Right cardiac atrium (tissue), 5 donors: ENCODE measurements at regions not wholly inside any gene's neighbourhood (a gene's known extent, or its start where the extent isn't known, plus 50 kb on each side); places are given as distances from the start of the nearest gene placed in this dataset.
A peak's percentile ranks its signal among the peaks of the same experiment; 100 is the strongest.
"Not testable (repeated sequence)": the region's sequence is repeated elsewhere in the genome, so short reads cannot be mapped to it uniquely, and the experiment has no call there.

Experiments used
- ATAC-seq, 2 donors: fragments of 200-7000 bp; cut with Tn5 transposase; one replicate each; pipeline versions ENCODE4 v1.8.0 to v1.9.1; 2020; ENCODE audit warnings: moderate library complexity in 2 of 2, mild to moderate bottlenecking in 1 of 2
- DNase-seq, 3 donors: peaks; one replicate each; pipeline ENCODE4 v3.0.0-alpha.2; 2020
- H3K27ac ChIP-seq: one replicate; pipeline ENCODE4 v1.5.1; 2013; ENCODE audit warnings: mild to moderate bottlenecking, low read length, control low read depth, moderate library complexity
- H3K27me3 ChIP-seq: one replicate; pipeline ENCODE4 v1.6.1; 2013; ENCODE audit not compliant: control insufficient read depth, insufficient read depth
- H3K4me1 ChIP-seq: one replicate; pipeline ENCODE4 v1.6.1; 2013; ENCODE audit warnings: low read length; ENCODE audit not compliant: control insufficient read depth, insufficient read depth
- H3K4me3 ChIP-seq: one replicate; pipeline ENCODE4 v1.5.1; 2013; ENCODE audit warnings: low read length, control low read depth
- H3K9me3 ChIP-seq: one replicate; pipeline ENCODE4 v1.6.1; 2013; ENCODE audit warnings: low read length; ENCODE audit not compliant: control insufficient read depth
- WGBS: extraction: QIAGEN DNeasy Blood & Tissue Kit; methylation state at CpG from one replicate; pipeline ENCODE4 v1.1.7; 2013; 5-methylcytosine and 5-hydroxymethylcytosine counted together
- intact Hi-C, 4 donors: fragments of 100-400 bp; cut with DNase I; formaldehyde crosslinking; loops; one replicate each; pipeline versions ENCODE4 v1.11.0 to v1.14.0; 2022 to 2023
- donor health status: healthy with polysubstance abuse.
- donor health status: DM: no; HTN: yes; CAD: no.
- donor health status: DM: no; HTN: no; CAD: no.
- donor health status: DM: no; HTN: yes; CAD: no; lungs with severe emphysema.
- donor health status: DM: yes; HTN: yes; CAD: no.

DNA sequence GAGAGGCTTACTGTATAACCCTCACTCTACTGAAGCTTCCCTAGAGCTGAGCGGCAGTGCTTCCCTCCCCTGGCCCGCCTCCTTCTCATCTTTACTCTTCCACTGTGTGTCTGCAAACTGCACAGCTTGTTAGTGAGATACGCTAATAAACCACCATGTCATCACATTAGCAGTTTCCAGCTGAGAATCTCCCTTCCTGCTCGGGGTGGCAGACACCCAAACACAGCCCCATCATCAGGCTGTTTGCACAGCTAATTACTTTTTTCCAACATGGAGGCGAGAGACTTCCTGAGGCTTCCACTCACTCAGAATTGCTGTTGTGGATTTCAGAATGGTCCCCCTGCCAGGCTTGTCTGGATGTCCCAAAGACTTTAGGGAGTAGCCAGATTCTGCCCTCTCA is 444.9 kb upstream of the SULF2 start:
- Histone ChIP-seq H3K27ac (no peak overlapping the region), H3K9me3 (peaks cover 6% of the 10 kb centered on the region), H3K4me3 (no peak overlapping the region), H3K4me1 (no peaks in the 10 kb centered on the region), H3K27me3 (no peaks in the 10 kb centered on the region)
- intact Hi-C loops: no loop called here
- DNase-seq: no peak
- ATAC-seq: no peak
- WGBS: 70% methylated on average over 5 of the region's 5 CpGs

DNA sequence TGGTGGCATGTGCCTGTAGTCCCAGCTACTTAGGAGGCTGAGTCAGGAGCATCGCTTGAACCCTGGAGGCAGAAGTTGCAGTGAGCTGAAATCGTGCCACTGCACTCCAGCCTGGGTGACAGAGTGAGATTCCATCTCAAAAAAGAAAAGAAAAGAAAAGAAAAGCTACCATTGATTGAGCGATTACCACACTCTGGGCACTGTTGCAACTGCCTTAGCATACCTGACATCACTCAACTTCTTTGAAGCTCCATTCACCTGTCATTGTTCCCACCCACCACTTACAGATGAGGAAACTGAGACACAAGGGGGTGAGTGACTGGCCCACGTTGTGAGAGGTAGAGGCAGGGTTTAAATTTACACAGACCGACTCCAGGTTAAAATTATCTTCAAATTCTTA is 442.1 kb upstream of the SULF2 start:
- H3K4me3 ChIP-seq: no peak overlapping the region
- no peaks in the 10 kb centered on the region for H3K4me1 ChIP-seq
- WGBS: 84% methylated on average over 5 of the region's 5 CpGs
- no peak for DNase-seq
- intact Hi-C loops: no loop called here
- ATAC-seq: no peak
- no peak overlapping the region for H3K27ac ChIP-seq
- peaks cover 6% of the 10 kb centered on the region for H3K9me3 ChIP-seq
- no peaks in the 10 kb centered on the region for H3K27me3 ChIP-seq

DNA sequence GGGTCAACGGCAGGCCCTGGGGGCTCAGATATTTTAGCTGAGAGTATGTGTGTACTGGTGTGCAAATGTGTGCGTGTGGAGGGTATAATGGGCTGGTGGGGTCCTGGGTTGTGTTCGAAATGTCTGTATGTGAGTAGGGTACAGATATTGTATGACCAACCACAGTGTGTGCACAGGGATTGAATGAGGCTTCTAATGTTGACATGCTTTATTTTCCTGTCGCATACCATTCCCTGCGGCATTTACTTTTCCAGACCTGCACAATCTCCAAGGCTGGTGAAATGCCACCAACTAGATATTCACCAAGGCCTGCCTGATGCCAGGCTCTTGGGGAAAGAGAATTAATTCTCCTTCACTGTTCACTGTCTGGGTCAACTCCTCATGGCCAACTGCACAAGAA is 441.4 kb upstream of the SULF2 start:
- intact Hi-C loops: no loop called here

DNA sequence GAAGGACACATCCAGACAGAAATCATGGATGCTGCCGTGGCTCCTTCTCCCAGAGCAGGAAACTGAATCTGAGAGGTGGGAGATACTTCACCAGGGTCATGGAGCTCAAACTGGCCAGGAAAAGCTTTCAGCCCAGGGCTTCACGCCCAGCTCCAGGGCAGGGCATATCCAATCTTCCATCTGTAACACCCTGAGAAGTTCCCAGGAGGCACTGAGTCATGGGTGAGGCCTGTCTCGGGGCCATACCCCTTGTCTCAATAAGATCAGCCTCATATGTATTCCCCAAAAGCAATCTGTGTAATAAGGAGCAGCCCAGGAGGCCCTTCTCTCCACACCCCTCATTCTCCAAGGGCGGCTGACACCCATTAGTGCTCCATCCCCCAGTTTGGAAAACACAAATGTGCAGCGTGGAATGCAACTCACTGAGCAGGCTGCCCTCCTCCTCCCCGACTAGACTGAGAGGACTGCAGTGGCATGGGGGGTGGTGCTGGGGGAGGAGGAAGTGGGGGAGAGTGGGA is 439.3 kb upstream of the SULF2 start:
- ATAC-seq (no peak), DNase-seq (no peak)
- Histone ChIP-seq H3K9me3 (no peaks in the 10 kb centered on the region), H3K4me1 (no peaks in the 10 kb centered on the region), H3K4me3 (no peak overlapping the region), H3K27ac (no peak overlapping the region), H3K27me3 (no peaks in the 10 kb centered on the region)
- WGBS: 72% methylated on average over 6 of the region's 6 CpGs
- intact Hi-C loops: no loop called here

More for the DNA sequence above, 441.4 kb upstream of the SULF2 start:
- no peak for DNase-seq
- Histone ChIP-seq H3K9me3 (peaks cover 6% of the 10 kb centered on the region), H3K27ac (no peak overlapping the region), H3K27me3 (no peaks in the 10 kb centered on the region), H3K4me1 (no peaks in the 10 kb centered on the region), H3K4me3 (no peak overlapping the region)
- WGBS: 97% methylated on average over 5 of the region's 5 CpGs
- no peak for ATAC-seq

DNA sequence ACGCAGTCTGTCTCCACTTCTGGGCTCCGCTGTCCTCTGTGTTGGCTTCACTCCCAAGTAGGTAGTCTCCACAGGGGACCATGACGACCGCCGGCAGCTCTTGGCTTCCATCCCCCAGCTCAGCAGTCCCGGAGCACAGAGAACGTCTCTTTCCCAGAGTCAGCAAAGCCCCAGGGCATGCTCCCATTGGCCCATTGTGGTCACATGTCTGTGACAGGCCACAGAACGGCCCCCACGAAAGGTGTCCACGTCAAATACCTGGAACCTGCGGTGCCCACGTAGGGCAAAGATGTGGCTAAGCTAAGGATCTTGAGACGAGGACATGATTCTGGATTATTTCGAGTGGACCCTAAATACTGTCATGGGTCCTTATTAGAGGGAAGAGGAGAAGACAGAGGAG is 438.4 kb upstream of the SULF2 start:
- no peak overlapping the region for H3K27ac ChIP-seq
- DNase-seq (peak in 1 of 3 donors; percentile 2), ATAC-seq (no peak)
- intact Hi-C loops: no loop called here
- 77% methylated on average over 14 of the region's 14 CpGs for WGBS
- no peaks in the 10 kb centered on the region for H3K9me3 ChIP-seq
- no peak overlapping the region for H3K4me3 ChIP-seq
- no peaks in the 10 kb centered on the region for H3K4me1 ChIP-seq
- H3K27me3 ChIP-seq: no peaks in the 10 kb centered on the region

DNA sequence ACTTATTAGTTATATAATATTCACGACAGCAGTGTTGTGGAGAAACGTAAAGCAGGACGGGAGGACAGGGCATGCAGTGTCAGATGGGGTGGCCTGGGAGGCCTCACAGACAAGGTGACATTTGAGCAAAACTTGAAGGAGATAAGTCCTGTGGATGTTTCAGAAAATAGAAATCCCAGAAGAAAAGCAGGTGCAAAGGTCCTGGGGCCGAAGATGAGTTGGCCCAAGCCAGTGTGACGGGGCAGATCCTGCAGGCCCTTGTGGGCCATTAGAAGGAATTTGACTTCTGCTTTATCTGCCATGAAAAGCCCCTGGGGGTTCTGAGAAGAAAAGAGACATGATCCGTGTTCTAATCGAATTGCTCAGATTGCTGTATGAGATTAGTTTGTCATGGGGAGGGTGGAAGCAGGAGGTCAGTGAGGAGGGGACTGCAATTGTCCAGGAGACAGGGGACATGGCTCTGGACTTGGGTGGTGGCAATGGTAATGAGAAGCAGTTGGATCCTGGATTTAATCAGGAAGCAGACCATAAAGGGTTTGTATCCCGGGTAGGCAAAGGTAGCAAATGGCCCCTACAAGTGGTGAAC is 437.4 kb upstream of the SULF2 start:
- no peak for ATAC-seq
- H3K27me3 ChIP-seq: no peaks in the 10 kb centered on the region
- whole genome bisulfite sequencing: 90% methylated on average over 8 of the region's 8 CpGs
- no peak overlapping the region for H3K4me3 ChIP-seq
- no peaks in the 10 kb centered on the region for H3K4me1 ChIP-seq
- DNase-seq: no peak
- intact Hi-C loops: no loop called here
- H3K9me3 ChIP-seq: no peaks in the 10 kb centered on the region
- no peak overlapping the region for H3K27ac ChIP-seq

DNA sequence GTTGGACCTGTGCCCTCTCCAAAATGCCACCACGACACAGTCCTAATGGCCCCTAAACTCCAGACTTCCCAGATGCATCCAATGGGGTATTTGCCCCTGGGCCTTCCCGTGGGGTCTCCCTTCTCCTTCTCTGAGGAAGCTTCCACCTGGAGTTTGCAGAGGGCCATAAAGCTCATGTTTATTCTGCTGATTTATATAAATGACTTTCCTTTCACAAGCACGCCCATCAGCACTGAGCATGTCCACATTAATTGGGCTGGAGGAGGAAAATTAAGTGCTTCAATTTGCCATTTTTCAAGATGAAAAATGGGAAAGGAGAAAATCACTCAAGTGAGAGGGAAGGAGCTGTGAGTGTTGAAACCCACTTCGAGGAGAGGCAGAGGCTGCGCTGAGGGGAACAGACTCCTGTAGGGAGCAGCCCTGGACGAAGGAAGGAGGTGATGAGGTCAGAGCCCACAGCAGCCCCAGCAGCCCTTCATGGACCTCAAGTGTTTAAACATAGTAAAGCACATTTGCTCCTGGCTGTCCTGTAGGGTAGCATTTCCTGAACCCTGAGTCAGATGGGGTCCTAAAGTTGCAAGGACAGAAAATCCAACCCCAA is 434.9 kb upstream of the SULF2 start:
- no peaks in the 10 kb centered on the region for H3K4me1 ChIP-seq
- no peaks in the 10 kb centered on the region for H3K27me3 ChIP-seq
- no peaks in the 10 kb centered on the region for H3K9me3 ChIP-seq
- 71% methylated on average over 6 of the region's 6 CpGs for WGBS
- DNase-seq (peak in 1 of 3 donors; percentile 5), ATAC-seq (no peak)
- no peak overlapping the region for H3K4me3 ChIP-seq
- intact Hi-C loops: no loop called here
- H3K27ac ChIP-seq: no peak overlapping the region

DNA sequence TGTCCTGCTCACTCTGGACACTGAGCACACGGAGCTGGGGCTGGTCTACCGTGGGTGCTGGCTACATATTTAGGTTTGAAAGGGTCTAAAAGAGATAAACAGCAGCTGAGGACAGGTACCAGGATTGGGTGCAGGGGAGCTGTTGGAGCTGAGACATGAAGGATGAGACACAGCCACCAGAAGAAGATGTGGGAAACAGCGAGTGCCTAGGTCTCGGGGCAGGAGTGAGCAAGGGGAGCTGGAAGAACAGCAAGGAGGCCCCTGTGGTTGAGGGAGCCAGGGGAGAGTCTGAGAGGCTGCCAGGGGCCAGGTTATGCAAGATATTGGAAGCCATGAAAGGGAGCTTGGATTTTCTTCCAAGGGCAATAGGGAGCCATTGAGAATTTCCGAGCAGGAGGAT is 434.0 kb upstream of the SULF2 start:
- Histone ChIP-seq H3K4me1 (no peaks in the 10 kb centered on the region), H3K27ac (no peak overlapping the region), H3K4me3 (no peak overlapping the region), H3K27me3 (no peaks in the 10 kb centered on the region), H3K9me3 (no peaks in the 10 kb centered on the region)
- intact Hi-C loops: no loop called here
- no peak for ATAC-seq
- peak in 1 of 3 donors; percentile 7 for DNase-seq
- 89% methylated on average over 5 of the region's 5 CpGs for WGBS

DNA sequence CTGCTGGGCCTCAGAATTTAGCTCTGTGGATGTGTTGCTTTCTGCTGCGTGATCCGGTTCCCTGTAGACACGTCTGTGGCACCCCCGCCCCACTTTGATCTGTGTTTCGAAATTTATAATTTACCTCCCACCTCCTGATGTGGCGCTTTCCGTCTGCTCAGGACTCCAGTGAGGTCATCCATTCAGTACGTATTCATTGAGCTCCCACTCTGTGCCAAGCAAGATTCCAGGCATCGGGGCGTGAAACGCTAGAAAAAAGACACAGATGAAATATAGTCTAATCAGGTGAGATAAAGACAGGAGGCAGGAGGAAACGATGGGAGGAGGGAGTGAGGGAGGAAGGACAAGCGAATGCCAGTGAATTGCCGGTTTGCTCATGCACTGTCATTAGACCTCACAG is 431.9 kb upstream of the SULF2 start:
- Histone ChIP-seq H3K4me3 (no peak overlapping the region), H3K27ac (no peak overlapping the region), H3K9me3 (no peaks in the 10 kb centered on the region), H3K27me3 (no peaks in the 10 kb centered on the region), H3K4me1 (no peaks in the 10 kb centered on the region)
- no peak for DNase-seq
- intact Hi-C loops: no loop called here
- no peak for ATAC-seq
- 52% methylated on average over 14 of the region's 14 CpGs for WGBS

DNA sequence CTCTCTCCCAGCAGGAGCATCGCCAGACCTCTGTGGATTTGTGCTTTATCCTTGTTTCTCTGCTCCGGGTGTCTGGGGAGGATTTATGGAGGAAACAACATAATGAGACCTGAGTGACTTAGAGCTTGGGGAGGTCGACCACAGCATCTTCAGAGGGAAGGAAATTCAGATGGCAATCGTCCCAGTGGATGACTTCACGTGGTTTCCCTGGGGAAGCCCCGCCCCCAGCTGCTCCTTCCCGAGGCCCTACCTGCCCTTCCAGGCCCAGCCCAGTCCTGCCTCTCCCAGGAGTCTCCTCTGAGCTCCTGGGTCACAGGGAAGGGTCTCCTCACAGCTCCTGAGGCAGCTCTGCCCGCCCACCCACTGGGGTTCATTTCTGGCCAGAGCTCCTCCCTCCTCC is 430.3 kb upstream of the SULF2 start:
- Histone ChIP-seq H3K4me1 (no peaks in the 10 kb centered on the region), H3K4me3 (no peak overlapping the region), H3K27ac (no peak overlapping the region), H3K9me3 (no peaks in the 10 kb centered on the region), H3K27me3 (no peaks in the 10 kb centered on the region)
- no peak for ATAC-seq
- peak in 1 of 3 donors; percentile 18 for DNase-seq
- intact Hi-C loops: no loop called here
- WGBS: 34% methylated on average over 8 of the region's 8 CpGs

DNA sequence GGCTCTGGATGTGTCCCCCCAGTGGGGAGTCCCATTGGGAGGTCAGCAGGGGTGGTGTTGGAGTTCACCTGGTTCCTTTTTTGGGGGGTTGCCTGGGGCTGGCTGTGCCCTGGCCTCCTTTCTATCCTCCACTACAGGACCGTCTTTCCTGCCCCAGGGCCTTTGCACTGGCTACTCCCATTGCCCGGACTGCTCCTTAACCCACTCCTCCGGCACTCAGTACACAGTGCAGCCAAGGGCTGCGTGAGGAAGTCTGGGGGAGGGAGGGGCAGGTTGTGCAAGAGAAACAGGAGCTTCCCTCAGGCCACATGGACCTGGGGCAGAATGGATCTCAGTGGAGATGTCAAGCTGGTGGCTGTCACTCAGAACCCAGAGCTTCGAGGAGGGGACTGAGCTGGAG is 429.3 kb upstream of the SULF2 start:
- intact Hi-C loops: no loop called here
- DNase-seq (no peak), ATAC-seq (no peak)
- H3K27ac ChIP-seq: no peak overlapping the region
- no peak overlapping the region for H3K4me3 ChIP-seq
- no peaks in the 10 kb centered on the region for H3K4me1 ChIP-seq
- no peaks in the 10 kb centered on the region for H3K9me3 ChIP-seq
- no peaks in the 10 kb centered on the region for H3K27me3 ChIP-seq
- 48% methylated on average over 5 of the region's 5 CpGs for WGBS

DNA sequence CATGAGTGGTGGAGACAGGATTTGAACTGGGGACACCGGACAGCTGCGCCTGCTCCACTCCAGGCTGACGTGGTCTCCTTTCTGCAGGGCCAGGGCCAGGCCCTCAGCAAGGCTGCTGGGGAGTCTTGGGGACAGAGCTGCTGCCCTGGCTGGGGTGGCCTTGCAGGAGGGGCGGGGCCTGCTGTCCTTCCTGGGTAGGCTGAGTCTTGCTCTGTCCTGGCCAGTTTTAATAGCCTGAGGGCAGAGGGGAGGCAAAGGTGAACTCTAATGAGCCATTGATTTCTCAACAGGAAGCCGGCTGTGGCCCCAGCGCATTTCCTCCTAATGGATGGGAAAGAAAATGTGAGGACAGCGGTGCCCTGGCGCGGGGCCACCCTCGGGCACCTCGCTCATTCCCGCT is 428.4 kb upstream of the SULF2 start:
- peak in 1 of 3 donors; percentile 49 for DNase-seq
- intact Hi-C loops, H3K9me3 ChIP-seq, H3K4me3 ChIP-seq, H3K27ac ChIP-seq, H3K4me1 ChIP-seq, ATAC-seq, H3K27me3 ChIP-seq: not testable (repeated sequence)
- 62% methylated on average over 12 of the region's 12 CpGs for WGBS
